Stromal cell of bone marrow (primary cell): ENCODE measurements at regions not wholly inside any gene's neighbourhood (a gene's known extent, or its start where the extent isn't known, plus 50 kb on each side); places are given as distances from the start of the nearest gene placed in this dataset.

Experiments
- DNase-seq: peaks from one replicate; pipeline ENCODE4 v3.0.0-alpha.2; 2012; ENCODE audit warnings: low read depth

- no peak for DNase-seq
Measured at GRCh38 chr2:100766256-100766655, 53.7 kb upstream of the NPAS2 start.

- no peak for DNase-seq
Measured at GRCh38 chr2:100766806-100767205, 53.1 kb upstream of the NPAS2 start.

GRCh38 chr2:100767224-100767653, 52.7 kb upstream of the NPAS2 start:
- peak; percentile 69 for DNase-seq

- DNase-seq: no peak
Measured at GRCh38 chr2:100767810-100768806, 51.8 kb upstream of the NPAS2 start.
